Activated CD4-positive, CD25-positive, alpha-beta regulatory T cell treated with anti-CD3 and anti-CD28 coated beads, Interleukin-2, amount 50 U/mL, for 16 hours (primary cell): ENCODE measurements at regions not wholly inside any gene's neighbourhood (a gene's known extent, or its start where the extent isn't known, plus 50 kb on each side); places are given as distances from the start of the nearest gene placed in this dataset.
"Not testable (repeated sequence)": the region's sequence is repeated elsewhere in the genome, so short reads cannot be mapped to it uniquely, and the experiment has no call there.

ENCODE experiments used
- DNase-seq: peaks from one replicate; pipeline ENCODE4 v3.0.0-alpha.2; 2020; ENCODE audit warnings: low read depth, low spot score

GRCh38 chr2:87429206-87429930 is 318.5 kb upstream of the PLGLB2 start:
- not testable (repeated sequence) for DNase-seq

- DNase-seq = not testable (repeated sequence)
Measured at GRCh38 chr2:87429931-87430275, 318.0 kb upstream of the PLGLB2 start.

- not testable (repeated sequence) for DNase-seq
Measured at GRCh38 chr2:87431051-87431450, 316.8 kb upstream of the PLGLB2 start.

- DNase-seq = not testable (repeated sequence)
Measured at GRCh38 chr2:87432711-87433453, 315.0 kb upstream of the PLGLB2 start.

GRCh38 chr2:87436007-87436406 is 311.9 kb upstream of the PLGLB2 start:
- DNase-seq = not testable (repeated sequence)

GRCh38 chr2:87437701-87438260 is 310.1 kb upstream of the PLGLB2 start:
- not testable (repeated sequence) for DNase-seq

GRCh38 chr2:87438780-87439454 is 309.0 kb upstream of the PLGLB2 start:
- not testable (repeated sequence) for DNase-seq

GRCh38 chr2:87439617-87440204 is 308.2 kb upstream of the PLGLB2 start:
- not testable (repeated sequence) for DNase-seq

- not testable (repeated sequence) for DNase-seq
Measured at GRCh38 chr2:87440650-87441049, 307.2 kb upstream of the PLGLB2 start.

- DNase-seq = not testable (repeated sequence)
Measured at GRCh38 chr2:87441375-87441774, 306.5 kb upstream of the PLGLB2 start.

GRCh38 chr2:87442983-87443577 is 304.8 kb upstream of the PLGLB2 start:
- not testable (repeated sequence) for DNase-seq

GRCh38 chr2:87444951-87445350 is 302.9 kb upstream of the PLGLB2 start:
- DNase-seq = not testable (repeated sequence)

- not testable (repeated sequence) for DNase-seq
Measured at GRCh38 chr2:87445613-87446312, 302.1 kb upstream of the PLGLB2 start.

GRCh38 chr2:87446313-87446696 is 301.6 kb upstream of the PLGLB2 start:
- not testable (repeated sequence) for DNase-seq

GRCh38 chr2:87449462-87449980 is 298.4 kb upstream of the PLGLB2 start:
- not testable (repeated sequence) for DNase-seq

GRCh38 chr2:87452193-87452592 is 295.7 kb upstream of the PLGLB2 start:
- not testable (repeated sequence) for DNase-seq

- DNase-seq = not testable (repeated sequence)
Measured at GRCh38 chr2:87452861-87453260, 295.0 kb upstream of the PLGLB2 start.

GRCh38 chr2:87453965-87454364 is 293.9 kb upstream of the PLGLB2 start:
- not testable (repeated sequence) for DNase-seq

- DNase-seq = not testable (repeated sequence)
Measured at GRCh38 chr2:87454421-87454820, 293.5 kb upstream of the PLGLB2 start.

- DNase-seq = not testable (repeated sequence)
Measured at GRCh38 chr2:87455209-87455853, 292.6 kb upstream of the PLGLB2 start.
